Activated CD4-positive, alpha-beta memory T cell treated with anti-CD3 and anti-CD28 coated beads for 36 hours (primary cell): ENCODE measurements at regions not wholly inside any gene's neighbourhood (a gene's known extent, or its start where the extent isn't known, plus 50 kb on each side); places are given as distances from the start of the nearest gene placed in this dataset.

Experiments used
- CTCF ChIA-PET: fragments of 350-600 bp; sonication (Branson Sonifier 250); formaldehyde crosslinking; loops from one replicate; lab custom pipeline; 2021; ENCODE audit warnings: antibody characterized with exemption, inconsistent platforms; lab: Charles Lee
- POLR2A ChIA-PET: fragments of 350-600 bp; sonication (Branson Sonifier 250); formaldehyde crosslinking; loops from one replicate; lab custom pipeline; 2021; ENCODE audit warnings: antibody characterized with exemption; lab: Charles Lee
- DNase-seq: peaks from one replicate; pipeline ENCODE4 v3.0.0-alpha.2; 2020
- H3K27ac Mint-ChIP-seq: one replicate; pipeline ENCODE4 v1.8.0; 2021; ENCODE audit warnings: mixed read lengths
- H3K27me3 Mint-ChIP-seq: one replicate; pipeline ENCODE4 v1.8.0; 2021; ENCODE audit warnings: mixed read lengths
- H3K36me3 Mint-ChIP-seq: one replicate; pipeline ENCODE4 v1.8.0; 2021; ENCODE audit warnings: mixed read lengths
- H3K4me1 Mint-ChIP-seq: one replicate; pipeline ENCODE4 v1.8.0; 2021; ENCODE audit warnings: low read depth, mixed read lengths
- H3K4me3 Mint-ChIP-seq: one replicate; pipeline ENCODE4 v1.8.0; 2021; ENCODE audit warnings: mild to moderate bottlenecking, mixed read lengths
- H3K9me3 Mint-ChIP-seq: one replicate; pipeline ENCODE4 v1.8.0; 2021; ENCODE audit warnings: mixed read lengths
- intact Hi-C: fragments of 100-400 bp; cut with micrococcal nuclease; formaldehyde crosslinking; loops from one replicate; pipeline ENCODE4 v1.15.1; 2023

GRCh38 chr16:74232806-74233465 lies 63.7 kb upstream of the PSMD7 start:
- CTCF ChIA-PET, result no interaction called here

GRCh38 chr16:74230126-74230525 lies 66.5 kb upstream of the PSMD7 start:
- H3K4me1 Mint-ChIP-seq, result no peaks in the 10 kb centered on the region
- intact Hi-C loops, result no loop called here
- CTCF ChIA-PET, result no interaction called here
- H3K4me3 Mint-ChIP-seq, result no peak overlapping the region
- H3K36me3 Mint-ChIP-seq, result no peaks in the 10 kb centered on the region
- no peak overlapping the region for H3K27ac Mint-ChIP-seq
- H3K27me3 Mint-ChIP-seq, result peaks cover 4% of the 10 kb centered on the region
- POLR2A ChIA-PET, result no interaction called here
- no peaks in the 10 kb centered on the region for H3K9me3 Mint-ChIP-seq
- DNase-seq, result no peak

More at GRCh38 chr16:74232806-74233465, 63.7 kb upstream of the PSMD7 start:
- no peaks in the 10 kb centered on the region for H3K4me1 Mint-ChIP-seq
- POLR2A ChIA-PET, result no interaction called here
- H3K27ac Mint-ChIP-seq, result no peak overlapping the region
- no peak overlapping the region for H3K4me3 Mint-ChIP-seq
- H3K27me3 Mint-ChIP-seq, result peaks cover 9% of the 10 kb centered on the region
- no peaks in the 10 kb centered on the region for H3K9me3 Mint-ChIP-seq
- no peaks in the 10 kb centered on the region for H3K36me3 Mint-ChIP-seq
- intact Hi-C loops, result no loop called here
- DNase-seq, result no peak

GRCh38 chr16:74226338-74226954 lies 70.2 kb upstream of the PSMD7 start:
- no peak overlapping the region for H3K4me3 Mint-ChIP-seq
- H3K27ac Mint-ChIP-seq, result no peak overlapping the region
- H3K9me3 Mint-ChIP-seq, result no peaks in the 10 kb centered on the region
- CTCF ChIA-PET, result no interaction called here
- H3K36me3 Mint-ChIP-seq, result no peaks in the 10 kb centered on the region
- peaks cover 6% of the 10 kb centered on the region for H3K27me3 Mint-ChIP-seq
- H3K4me1 Mint-ChIP-seq, result no peaks in the 10 kb centered on the region
- POLR2A ChIA-PET, result interaction anchor here (0.6 kb wide), 1 partner anchor 31 kb away, joined by 3 read pairs; no protein-coding TSS in a partner anchor
- no peak for DNase-seq
- intact Hi-C loops, result no loop called here

GRCh38 chr16:74224828-74225612 lies 71.6 kb upstream of the PSMD7 start:
- Mint-ChIP-seq H3K9me3 (no peaks in the 10 kb centered on the region), H3K4me3 (no peak overlapping the region), H3K4me1 (no peaks in the 10 kb centered on the region), H3K27ac (no peak overlapping the region), H3K36me3 (no peaks in the 10 kb centered on the region), H3K27me3 (peaks cover 8% of the 10 kb centered on the region)
- POLR2A ChIA-PET, result no interaction called here
- CTCF ChIA-PET, result no interaction called here
- intact Hi-C loops, result no loop called here
- no peak for DNase-seq

GRCh38 chr16:74221828-74222227 lies 74.8 kb upstream of the PSMD7 start:
- H3K27me3 Mint-ChIP-seq, result peaks cover 5% of the 10 kb centered on the region
- ChIA-PET CTCF (no interaction called here), POLR2A (no interaction called here)
- intact Hi-C loops, result no loop called here
- H3K9me3 Mint-ChIP-seq, result no peaks in the 10 kb centered on the region
- no peak overlapping the region for H3K27ac Mint-ChIP-seq
- no peaks in the 10 kb centered on the region for H3K36me3 Mint-ChIP-seq
- no peak overlapping the region for H3K4me3 Mint-ChIP-seq
- H3K4me1 Mint-ChIP-seq, result no peaks in the 10 kb centered on the region
- no peak for DNase-seq

GRCh38 chr16:74219706-74220105 lies 76.9 kb upstream of the PSMD7 start:
- no peaks in the 10 kb centered on the region for H3K9me3 Mint-ChIP-seq
- peaks cover 5% of the 10 kb centered on the region for H3K27me3 Mint-ChIP-seq
- ChIA-PET POLR2A (no interaction called here), CTCF (interaction anchor here (0.6 kb wide), 1 partner anchor 23 kb away, joined by 6 read pairs; no protein-coding TSS in a partner anchor)
- H3K4me3 Mint-ChIP-seq, result no peak overlapping the region
- H3K4me1 Mint-ChIP-seq, result no peaks in the 10 kb centered on the region
- no peak overlapping the region for H3K27ac Mint-ChIP-seq
- no peaks in the 10 kb centered on the region for H3K36me3 Mint-ChIP-seq
- intact Hi-C loops, result no loop called here
- no peak for DNase-seq

- ChIA-PET POLR2A (no interaction called here), CTCF (no interaction called here)
- no peak for DNase-seq
- Mint-ChIP-seq H3K27me3 (peaks cover 5% of the 10 kb centered on the region), H3K4me1 (no peaks in the 10 kb centered on the region), H3K4me3 (no peak overlapping the region), H3K36me3 (no peaks in the 10 kb centered on the region), H3K9me3 (no peaks in the 10 kb centered on the region), H3K27ac (no peak overlapping the region)
- intact Hi-C loops, result no loop called here
These were observed 77.7 kb upstream of the PSMD7 start for GRCh38 chr16:74218871-74219270.

GRCh38 chr16:74216319-74216718 lies 80.3 kb upstream of the PSMD7 start:
- POLR2A ChIA-PET, result no interaction called here
- CTCF ChIA-PET, result no interaction called here

GRCh38 chr16:74215249-74215648 lies 81.4 kb upstream of the PSMD7 start:
- Mint-ChIP-seq H3K9me3 (no peaks in the 10 kb centered on the region), H3K27ac (no peak overlapping the region), H3K4me3 (no peak overlapping the region), H3K27me3 (no peaks in the 10 kb centered on the region), H3K36me3 (no peaks in the 10 kb centered on the region), H3K4me1 (no peaks in the 10 kb centered on the region)
- CTCF ChIA-PET, result no interaction called here
- POLR2A ChIA-PET, result no interaction called here
- intact Hi-C loops, result no loop called here
- DNase-seq, result no peak

More at GRCh38 chr16:74216319-74216718, 80.3 kb upstream of the PSMD7 start:
- H3K4me1 Mint-ChIP-seq, result no peaks in the 10 kb centered on the region
- peaks cover 3% of the 10 kb centered on the region for H3K27me3 Mint-ChIP-seq
- H3K36me3 Mint-ChIP-seq, result no peaks in the 10 kb centered on the region
- H3K27ac Mint-ChIP-seq, result no peak overlapping the region
- intact Hi-C loops, result no loop called here
- no peak overlapping the region for H3K4me3 Mint-ChIP-seq
- no peaks in the 10 kb centered on the region for H3K9me3 Mint-ChIP-seq
- DNase-seq, result no peak

GRCh38 chr16:74213372-74213771 lies 83.2 kb upstream of the PSMD7 start:
- no peaks in the 10 kb centered on the region for H3K27me3 Mint-ChIP-seq
- no peak overlapping the region for H3K4me3 Mint-ChIP-seq
- no peak for DNase-seq
- no peak overlapping the region for H3K27ac Mint-ChIP-seq
- POLR2A ChIA-PET, result no interaction called here
- H3K9me3 Mint-ChIP-seq, result no peaks in the 10 kb centered on the region
- CTCF ChIA-PET, result no interaction called here
- intact Hi-C loops, result no loop called here
- no peaks in the 10 kb centered on the region for H3K36me3 Mint-ChIP-seq
- H3K4me1 Mint-ChIP-seq, result no peaks in the 10 kb centered on the region

GRCh38 chr16:74210245-74210644 lies 86.4 kb upstream of the PSMD7 start:
- no peak for DNase-seq
- H3K36me3 Mint-ChIP-seq, result no peaks in the 10 kb centered on the region
- H3K4me3 Mint-ChIP-seq, result no peak overlapping the region
- ChIA-PET POLR2A (no interaction called here), CTCF (no interaction called here)
- no peak overlapping the region for H3K27ac Mint-ChIP-seq
- H3K4me1 Mint-ChIP-seq, result no peaks in the 10 kb centered on the region
- no peaks in the 10 kb centered on the region for H3K9me3 Mint-ChIP-seq
- intact Hi-C loops, result no loop called here
- no peaks in the 10 kb centered on the region for H3K27me3 Mint-ChIP-seq

- Mint-ChIP-seq H3K9me3 (no peaks in the 10 kb centered on the region), H3K4me3 (no peak overlapping the region), H3K4me1 (no peaks in the 10 kb centered on the region), H3K36me3 (no peaks in the 10 kb centered on the region), H3K27ac (no peak overlapping the region), H3K27me3 (peaks cover 4% of the 10 kb centered on the region)
- ChIA-PET POLR2A (no interaction called here), CTCF (no interaction called here)
- intact Hi-C loops, result no loop called here
- no peak for DNase-seq
These were observed 94.6 kb upstream of the PSMD7 start for GRCh38 chr16:74202009-74202408.
